Brain microvascular endothelial cell (primary cell): ENCODE measurements at regions not wholly inside any gene's neighbourhood (a gene's known extent, or its start where the extent isn't known, plus 50 kb on each side); places are given as distances from the start of the nearest gene placed in this dataset.

Source experiments
- DNase-seq: peaks from one replicate; pipeline ENCODE4 v3.0.0-alpha.2; 2020
- H3K27ac ChIP-seq: fragments of 250-450 bp; sonication (Bioruptor Pico); 2 replicates; pipeline ENCODE4 v1.5.1; 2020; ENCODE audit warnings: mild to moderate bottlenecking, moderate library complexity
- H3K27me3 ChIP-seq: fragments of 250-450 bp; sonication (Bioruptor Pico); replicated peaks from 2 replicates; pipeline ENCODE4 v1.5.1; 2020; ENCODE audit warnings: mild to moderate bottlenecking
- H3K36me3 ChIP-seq: fragments of 250-450 bp; sonication (Bioruptor Pico); replicated peaks from 2 replicates; pipeline ENCODE4 v1.5.1; 2020; ENCODE audit warnings: mild to moderate bottlenecking
- H3K4me3 ChIP-seq: 2 replicates; pipeline ENCODE4 v1.5.1; 2011; ENCODE audit warnings: low read depth, mild to moderate bottlenecking, control low read depth, low read length, moderate library complexity
- in situ Hi-C: cut with HindIII; loops from 2 replicates; pipeline ENCODE4 v1.10.0; 2017; ENCODE audit warnings: low sequenced_read_pairs, low pct_ligation_motif_present
- TF ChIP-seq, protein P1 (sequence below): IDR thresholded peaks from 2 replicates; pipeline ENCODE4 v1.5.1; 2011; ENCODE audit warnings: low read depth, mild to moderate bottlenecking, moderate library complexity, low read length, control low read depth, inconsistent platforms; ENCODE audit errors: missing control alignments

DNA sequence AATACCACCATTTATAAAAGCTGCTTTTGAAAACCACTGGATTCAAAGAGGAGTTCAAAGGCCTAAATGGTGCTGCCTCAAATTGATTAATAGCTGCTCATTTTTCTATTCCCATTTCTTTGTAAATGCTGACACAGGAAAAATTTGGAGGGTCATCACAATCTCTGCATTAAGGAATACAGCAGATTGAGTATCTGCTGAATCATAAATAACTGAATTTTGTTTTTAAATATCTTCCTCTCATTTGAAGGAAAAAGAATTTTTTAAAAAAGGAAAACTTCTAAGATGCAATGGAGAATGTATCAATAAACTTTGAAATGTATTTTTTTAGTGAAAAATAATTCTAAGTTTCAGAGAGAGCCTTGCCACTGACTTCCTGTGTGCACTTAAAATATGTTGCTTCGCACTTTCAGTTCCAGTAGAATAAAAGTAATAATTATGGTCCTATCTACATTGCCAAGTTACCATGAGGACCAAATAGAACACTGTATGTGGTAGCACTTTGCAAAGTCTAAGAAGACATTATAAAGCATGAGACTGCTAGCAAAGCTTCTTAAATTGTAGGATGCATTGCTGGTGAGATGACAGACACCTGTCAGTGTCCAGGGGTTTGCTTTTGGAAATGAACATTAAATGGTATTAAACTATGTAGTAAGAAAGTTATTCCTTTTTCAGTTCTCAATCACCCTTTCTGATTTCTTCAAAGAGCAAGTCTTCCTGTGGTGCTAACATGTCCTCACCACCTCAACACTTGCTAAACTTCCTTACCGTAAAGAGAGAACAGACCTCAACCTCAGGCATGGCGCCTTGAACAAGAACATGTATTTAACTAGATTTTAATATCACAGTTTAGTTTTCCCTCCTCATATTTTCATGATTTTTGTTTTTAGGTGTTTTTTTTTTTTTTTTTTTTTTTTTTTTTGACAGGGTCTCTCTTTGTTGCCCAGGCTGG, 555.1 kb downstream of the EBF1 start:
- in situ Hi-C loops = no loop called here
- Histone ChIP-seq H3K27me3 (no peaks in the 10 kb centered on the region), H3K36me3 (no peaks in the 10 kb centered on the region), H3K27ac (peak overlapping the region; percentile 64), H3K4me3 (no peak overlapping the region)
- TF ChIP-seq, protein P1, sequence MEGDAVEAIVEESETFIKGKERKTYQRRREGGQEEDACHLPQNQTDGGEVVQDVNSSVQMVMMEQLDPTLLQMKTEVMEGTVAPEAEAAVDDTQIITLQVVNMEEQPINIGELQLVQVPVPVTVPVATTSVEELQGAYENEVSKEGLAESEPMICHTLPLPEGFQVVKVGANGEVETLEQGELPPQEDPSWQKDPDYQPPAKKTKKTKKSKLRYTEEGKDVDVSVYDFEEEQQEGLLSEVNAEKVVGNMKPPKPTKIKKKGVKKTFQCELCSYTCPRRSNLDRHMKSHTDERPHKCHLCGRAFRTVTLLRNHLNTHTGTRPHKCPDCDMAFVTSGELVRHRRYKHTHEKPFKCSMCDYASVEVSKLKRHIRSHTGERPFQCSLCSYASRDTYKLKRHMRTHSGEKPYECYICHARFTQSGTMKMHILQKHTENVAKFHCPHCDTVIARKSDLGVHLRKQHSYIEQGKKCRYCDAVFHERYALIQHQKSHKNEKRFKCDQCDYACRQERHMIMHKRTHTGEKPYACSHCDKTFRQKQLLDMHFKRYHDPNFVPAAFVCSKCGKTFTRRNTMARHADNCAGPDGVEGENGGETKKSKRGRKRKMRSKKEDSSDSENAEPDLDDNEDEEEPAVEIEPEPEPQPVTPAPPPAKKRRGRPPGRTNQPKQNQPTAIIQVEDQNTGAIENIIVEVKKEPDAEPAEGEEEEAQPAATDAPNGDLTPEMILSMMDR = no peak
- no peak for DNase-seq

DNA sequence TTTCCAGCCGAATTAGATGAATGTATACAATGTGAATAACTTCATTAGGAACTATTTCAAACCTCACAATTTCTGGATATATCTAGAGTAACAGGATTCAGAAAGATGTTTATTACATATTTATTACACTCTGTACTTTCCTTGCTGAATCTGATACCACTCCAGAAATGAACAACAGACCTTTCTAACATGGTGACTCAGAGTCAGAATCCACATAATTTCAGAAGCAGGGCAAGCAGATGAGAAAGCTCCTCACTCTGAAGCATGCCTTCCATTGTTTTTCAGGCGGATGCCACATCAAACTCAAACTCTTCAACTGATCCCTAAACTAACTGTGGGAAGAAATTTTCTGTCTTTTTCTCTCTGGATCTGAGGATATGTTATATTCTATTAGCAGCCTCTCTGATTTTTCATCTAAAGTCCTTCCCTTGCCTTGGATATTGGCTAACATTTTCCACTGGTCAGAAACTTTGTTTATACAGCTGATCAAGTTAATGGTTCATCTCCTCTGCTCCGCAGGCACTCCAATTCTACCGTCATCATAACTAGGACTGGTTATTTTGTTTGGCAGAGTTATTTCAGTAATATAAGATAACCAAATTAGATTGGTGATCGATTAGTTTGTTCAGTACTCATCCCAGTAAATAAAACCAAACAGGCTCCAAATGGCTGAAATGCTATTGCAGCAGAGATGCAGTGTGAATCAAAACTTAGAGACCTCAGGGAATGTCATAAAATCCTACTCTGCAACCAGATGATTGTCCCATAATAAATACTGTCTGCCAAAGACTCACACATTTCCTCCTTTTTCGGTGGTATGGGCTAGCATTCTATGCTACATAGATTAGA, 556.0 kb downstream of the EBF1 start:
- Histone ChIP-seq H3K27me3 (no peaks in the 10 kb centered on the region), H3K4me3 (no peak overlapping the region), H3K27ac (peak overlapping the region; percentile 64), H3K36me3 (no peaks in the 10 kb centered on the region)
- TF ChIP-seq, protein P1 = no peak
- peak; percentile 63 for DNase-seq
- in situ Hi-C loops = no loop called here

DNA sequence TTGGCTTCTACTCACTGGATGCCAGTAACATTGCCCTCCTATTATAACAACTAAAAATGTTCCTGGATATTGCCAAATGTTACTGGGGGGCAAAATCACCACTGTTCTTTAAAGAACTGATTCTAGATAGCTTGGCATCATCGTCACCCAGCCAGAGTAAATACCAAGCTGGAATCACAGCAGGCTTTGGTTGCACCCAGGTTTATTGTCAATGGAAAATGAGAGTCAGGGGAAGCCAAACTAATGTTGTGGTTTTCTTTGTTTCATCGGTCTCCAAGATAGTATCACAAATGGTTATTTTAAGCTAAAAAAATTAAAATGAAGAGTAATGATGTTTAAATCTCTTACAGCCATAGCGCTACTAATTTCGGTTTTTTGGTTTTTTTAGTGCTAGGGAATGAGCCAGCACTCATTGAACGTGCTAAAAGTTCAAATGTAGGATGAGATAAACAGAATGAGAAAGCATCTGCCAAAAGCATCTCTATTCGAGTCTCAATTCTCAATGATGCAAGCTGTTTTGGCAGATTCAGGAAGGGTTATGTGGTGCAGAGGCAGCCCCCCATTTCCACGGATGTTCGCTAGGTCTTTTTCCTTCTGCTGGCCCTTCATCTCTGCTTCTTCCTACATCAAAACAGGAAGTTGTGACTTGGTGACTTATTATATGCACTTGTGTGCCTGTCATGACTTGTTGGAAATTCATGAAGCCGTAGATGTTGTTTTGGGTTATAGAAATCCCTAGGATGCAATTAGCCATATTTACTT, 558.0 kb downstream of the EBF1 start:
- in situ Hi-C loops = no loop called here

DNA sequence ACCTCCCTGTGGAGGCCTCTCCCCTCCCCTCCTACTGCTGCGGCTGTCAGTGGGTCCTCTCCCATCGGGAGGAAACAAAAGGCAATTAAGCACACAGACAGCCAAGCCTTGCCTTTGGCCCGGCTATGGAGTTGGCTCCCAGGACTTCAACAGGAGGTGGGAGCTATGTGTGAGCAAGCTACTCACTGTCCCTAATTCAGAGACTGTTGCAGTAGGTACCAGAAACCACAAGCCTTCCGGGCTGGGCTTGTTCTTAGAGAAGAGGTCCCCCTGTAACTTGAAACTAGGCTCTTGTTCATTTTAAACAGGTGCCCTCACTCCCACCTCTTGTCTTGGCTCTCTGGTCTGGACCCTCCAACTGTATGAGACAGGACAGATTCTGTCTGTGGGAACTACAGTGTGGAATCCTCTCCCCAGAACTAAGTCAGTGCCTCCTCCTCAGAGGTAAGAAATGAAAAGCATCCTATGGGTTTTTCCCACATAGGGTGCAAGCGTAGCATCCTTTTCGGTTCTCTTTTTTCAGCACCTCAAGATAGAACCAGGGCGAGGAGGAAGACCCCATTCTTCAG, 561.1 kb downstream of the EBF1 start:
- no peaks in the 10 kb centered on the region for H3K27me3 ChIP-seq
- DNase-seq = no peak
- in situ Hi-C loops = no loop called here
- no peaks in the 10 kb centered on the region for H3K36me3 ChIP-seq
- TF ChIP-seq, protein P1 = no peak
- H3K27ac ChIP-seq = no peak overlapping the region
- no peak overlapping the region for H3K4me3 ChIP-seq

More for the DNA sequence above, 558.0 kb downstream of the EBF1 start:
- TF ChIP-seq, protein P1 = no peak
- no peak for DNase-seq
- Histone ChIP-seq H3K27ac (no peak overlapping the region), H3K27me3 (no peaks in the 10 kb centered on the region), H3K36me3 (no peaks in the 10 kb centered on the region), H3K4me3 (no peak overlapping the region)

DNA sequence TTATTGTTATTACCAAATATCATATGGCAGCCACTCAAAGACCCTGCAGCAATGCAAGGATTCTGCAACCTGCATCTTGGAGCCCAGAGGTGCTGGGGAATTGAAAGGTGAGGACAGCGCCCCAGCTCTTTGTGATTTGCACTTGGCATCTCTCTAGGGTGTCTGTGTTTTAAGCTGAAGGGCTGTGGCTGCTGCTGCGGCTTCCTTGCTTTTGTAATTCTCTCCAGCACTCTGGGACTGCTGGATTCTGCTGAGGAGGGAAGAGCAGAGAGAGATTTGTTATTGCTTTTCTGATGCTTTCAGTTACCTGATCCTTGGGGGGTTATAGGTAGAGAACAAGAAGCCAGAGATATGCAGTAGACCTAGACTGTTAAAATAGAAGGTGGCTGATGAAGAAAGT, 562.4 kb downstream of the EBF1 start:
- in situ Hi-C loops = no loop called here
- Histone ChIP-seq H3K36me3 (no peaks in the 10 kb centered on the region), H3K27me3 (no peaks in the 10 kb centered on the region), H3K4me3 (no peak overlapping the region), H3K27ac (no peak overlapping the region)
- DNase-seq = no peak
- TF ChIP-seq, protein P1 = no peak
